GM18498 (cell line): ENCODE measurements at regions not wholly inside any gene's neighbourhood (a gene's known extent, or its start where the extent isn't known, plus 50 kb on each side); places are given as distances from the start of the nearest gene placed in this dataset.
"Not testable (repeated sequence)": the region's sequence is repeated elsewhere in the genome, so short reads cannot be mapped to it uniquely, and the experiment has no call there.

Source experiments
- ATAC-seq: cut with Tn5 transposase; IDR thresholded peaks from one replicate; pipeline ENCODE4 v1.9.1; 2021; ENCODE audit warnings: mild to moderate bottlenecking, moderate library complexity; ENCODE audit not compliant: unreplicated experiment

- ATAC-seq, result not testable (repeated sequence)
Observed at GRCh38 chr16:29175411-29176153, 190.7 kb downstream of the LAT start.

GRCh38 chr16:29173371-29174305, 188.8 kb downstream of the LAT start:
- not testable (repeated sequence) for ATAC-seq

- ATAC-seq, result not testable (repeated sequence)
Observed at GRCh38 chr16:29172098-29172724, 187.4 kb downstream of the LAT start.

- not testable (repeated sequence) for ATAC-seq
Observed at GRCh38 chr16:29171296-29171695, 186.4 kb downstream of the LAT start.

GRCh38 chr16:29170393-29171119, 185.7 kb downstream of the LAT start:
- ATAC-seq, result not testable (repeated sequence)

- ATAC-seq, result not testable (repeated sequence)
Observed at GRCh38 chr16:29169295-29169994, 184.6 kb downstream of the LAT start.

- not testable (repeated sequence) for ATAC-seq
Observed at GRCh38 chr16:29168515-29169259, 183.8 kb downstream of the LAT start.

GRCh38 chr16:29164442-29165089, 179.7 kb downstream of the LAT start:
- ATAC-seq, result not testable (repeated sequence)

- ATAC-seq, result not testable (repeated sequence)
Observed at GRCh38 chr16:29160171-29160570, 175.3 kb downstream of the LAT start.

GRCh38 chr16:29159603-29160002, 174.8 kb downstream of the LAT start:
- not testable (repeated sequence) for ATAC-seq

- no peak for ATAC-seq
Observed at GRCh38 chr16:29158785-29159184, 173.9 kb downstream of the LAT start.

GRCh38 chr16:29158031-29158784, 173.4 kb downstream of the LAT start:
- not testable (repeated sequence) for ATAC-seq

GRCh38 chr16:29157051-29157923, 172.4 kb downstream of the LAT start:
- ATAC-seq, result not testable (repeated sequence)

- no peak for ATAC-seq
Observed at GRCh38 chr16:29156511-29156910, 171.7 kb downstream of the LAT start.

- not testable (repeated sequence) for ATAC-seq
Observed at GRCh38 chr16:29155866-29156200, 171.0 kb downstream of the LAT start.

GRCh38 chr16:29155131-29155865, 170.4 kb downstream of the LAT start:
- ATAC-seq, result not testable (repeated sequence)
